H54 (cell line): ENCODE measurements at regions not wholly inside any gene's neighbourhood (a gene's known extent, or its start where the extent isn't known, plus 50 kb on each side); places are given as distances from the start of the nearest gene placed in this dataset.
"Not testable (repeated sequence)": the region's sequence is repeated elsewhere in the genome, so short reads cannot be mapped to it uniquely, and the experiment has no call there.

Source experiments
- DNase-seq: peaks from one replicate; pipeline ENCODE4 v3.0.0; 2011; ENCODE audit warnings: low spot score, mixed read lengths; ENCODE audit not compliant: insufficient read length
- FAIRE-seq: peaks from 3 replicates; lab custom pipeline; 2011; peaks lifted over from hg19 to GRCh38; lab: Jason Lieb, UNC

DNA sequence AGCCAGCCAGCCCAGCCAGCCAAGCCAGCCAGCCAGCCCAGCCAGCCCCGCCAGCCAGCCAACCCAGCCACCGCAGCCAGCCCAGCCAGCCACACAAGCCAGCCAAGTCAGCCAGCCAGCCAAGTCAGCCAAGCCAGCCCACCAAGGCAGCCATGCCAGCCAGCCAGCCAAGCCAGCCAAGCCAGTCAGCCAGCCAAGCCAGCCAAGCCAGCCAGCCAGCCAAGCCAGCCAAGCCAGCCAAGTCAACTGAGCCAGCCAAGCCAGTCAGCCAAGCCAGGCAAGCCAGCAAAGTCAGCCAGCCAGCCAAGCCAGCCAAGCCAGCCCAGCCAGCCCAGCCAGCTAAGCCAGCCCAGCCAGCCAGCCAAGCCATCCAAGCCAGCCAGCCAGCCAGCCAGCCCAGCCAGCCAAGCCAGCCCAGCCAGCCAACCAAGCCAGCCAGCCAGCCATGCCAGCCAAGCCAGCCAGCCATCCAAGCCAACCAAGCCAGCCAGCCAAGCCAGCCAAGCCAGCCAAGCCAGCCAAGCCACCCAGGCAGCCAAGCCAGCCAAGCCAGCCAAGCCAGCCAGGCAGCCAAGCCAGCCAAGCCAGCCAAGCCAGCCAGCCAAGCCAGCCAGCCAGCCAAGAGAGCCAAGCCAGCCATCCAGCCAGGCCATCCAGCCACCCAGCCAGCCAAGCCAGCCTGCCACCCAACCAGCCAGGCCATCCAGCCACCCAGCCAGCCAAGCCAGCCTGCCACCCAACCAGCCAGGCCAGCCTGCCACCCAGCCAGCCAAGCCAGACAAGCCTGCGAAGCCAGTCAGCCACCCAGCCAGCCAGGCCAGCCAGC lies 329.9 kb upstream of the PLGLB2 start:
- DNase-seq, FAIRE-seq: not testable (repeated sequence)

DNA sequence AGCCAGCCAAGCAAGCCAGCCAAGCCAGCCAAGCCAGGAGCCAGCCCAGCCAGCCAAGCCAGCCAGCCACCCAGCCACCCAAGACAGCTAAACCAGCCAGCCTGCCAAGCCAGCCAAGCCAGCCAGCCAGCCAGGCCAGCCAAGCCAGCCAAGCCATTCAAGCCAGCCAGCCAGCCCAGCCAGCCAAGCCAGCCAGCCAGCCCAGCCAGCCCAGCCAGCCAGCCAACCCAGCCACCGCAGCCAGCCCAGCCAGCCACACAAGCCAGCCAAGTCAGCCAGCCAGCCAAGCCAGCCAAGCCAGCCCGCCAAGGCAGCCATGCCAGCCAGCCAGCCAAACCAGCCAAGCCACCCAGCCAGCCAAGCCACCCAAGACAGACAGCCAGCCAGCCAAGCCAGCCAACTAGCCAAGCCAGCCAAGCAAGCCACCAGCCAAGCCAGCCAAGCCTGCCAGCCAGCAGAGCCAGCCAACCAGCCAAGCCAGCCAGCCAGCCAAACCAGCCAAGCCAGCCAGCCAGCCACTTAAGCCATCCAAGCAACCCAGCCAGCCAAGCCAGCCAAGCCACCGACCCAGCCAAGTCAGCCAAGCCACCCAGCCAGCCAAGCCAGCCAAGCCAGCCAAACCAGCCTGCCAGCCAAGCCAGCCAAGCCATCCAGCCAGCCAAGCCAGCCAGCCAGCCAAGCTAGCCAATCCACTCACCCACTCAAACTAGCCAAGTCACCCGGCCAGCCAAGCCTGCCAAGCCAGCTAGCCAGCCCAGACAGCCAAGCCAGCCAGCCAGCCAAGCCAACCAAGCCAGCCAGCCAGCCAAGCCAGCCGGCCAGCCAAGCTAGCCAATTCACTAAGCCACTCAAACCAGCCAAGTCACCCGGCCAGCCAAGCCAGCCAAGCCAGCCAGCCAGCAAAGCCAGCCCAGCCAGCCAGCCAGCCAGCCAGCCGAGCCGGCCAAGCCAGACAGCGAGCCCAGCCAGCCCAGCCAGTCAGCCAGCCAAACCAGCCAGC lies 328.8 kb upstream of the PLGLB2 start:
- DNase-seq, FAIRE-seq: not testable (repeated sequence)

DNA sequence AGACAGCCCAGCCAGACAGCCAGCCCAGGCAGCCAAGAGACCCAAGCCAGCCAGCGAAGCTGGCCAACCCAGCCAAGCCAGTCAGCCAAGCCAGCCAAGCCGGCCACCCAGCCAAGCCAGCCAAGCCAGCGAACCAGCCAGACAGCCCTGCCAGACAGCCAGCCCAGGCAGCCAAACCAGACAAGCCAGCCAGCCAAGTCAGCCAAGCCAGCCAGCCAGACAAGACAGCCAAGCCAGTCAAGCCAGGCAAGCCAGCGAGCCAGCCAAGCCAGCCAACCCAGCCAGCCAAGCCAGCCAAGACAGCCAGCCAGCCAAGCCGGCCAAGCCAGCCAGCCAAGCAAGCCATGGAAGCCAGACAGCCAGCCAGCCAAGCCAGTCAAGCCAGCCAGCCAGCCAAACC lies 327.9 kb upstream of the PLGLB2 start:
- FAIRE-seq = not testable (repeated sequence)

DNA sequence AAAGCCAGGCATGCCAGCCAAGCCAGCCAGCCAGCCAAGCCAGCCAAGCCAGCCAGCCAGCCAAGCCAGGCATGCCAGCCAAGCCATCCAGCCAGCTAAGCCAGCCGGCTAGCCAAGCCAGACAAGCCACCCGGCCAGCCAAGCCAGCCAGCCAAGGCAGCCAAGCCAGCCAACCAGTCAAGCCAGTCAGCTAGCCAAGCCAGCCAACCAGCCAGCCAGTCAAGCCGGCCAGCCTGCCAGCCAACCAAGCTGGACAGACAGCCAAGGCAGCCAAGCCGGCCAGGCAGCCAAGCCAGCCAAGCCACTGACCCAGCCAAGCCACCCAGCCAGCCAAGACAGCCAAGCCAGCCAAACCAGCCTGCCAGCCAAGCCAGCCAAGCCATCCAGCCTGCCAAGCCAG lies 326.9 kb upstream of the PLGLB2 start:
- DNase-seq, FAIRE-seq: not testable (repeated sequence)

More for the DNA sequence above, 327.9 kb upstream of the PLGLB2 start:
- not testable (repeated sequence) for DNase-seq

DNA sequence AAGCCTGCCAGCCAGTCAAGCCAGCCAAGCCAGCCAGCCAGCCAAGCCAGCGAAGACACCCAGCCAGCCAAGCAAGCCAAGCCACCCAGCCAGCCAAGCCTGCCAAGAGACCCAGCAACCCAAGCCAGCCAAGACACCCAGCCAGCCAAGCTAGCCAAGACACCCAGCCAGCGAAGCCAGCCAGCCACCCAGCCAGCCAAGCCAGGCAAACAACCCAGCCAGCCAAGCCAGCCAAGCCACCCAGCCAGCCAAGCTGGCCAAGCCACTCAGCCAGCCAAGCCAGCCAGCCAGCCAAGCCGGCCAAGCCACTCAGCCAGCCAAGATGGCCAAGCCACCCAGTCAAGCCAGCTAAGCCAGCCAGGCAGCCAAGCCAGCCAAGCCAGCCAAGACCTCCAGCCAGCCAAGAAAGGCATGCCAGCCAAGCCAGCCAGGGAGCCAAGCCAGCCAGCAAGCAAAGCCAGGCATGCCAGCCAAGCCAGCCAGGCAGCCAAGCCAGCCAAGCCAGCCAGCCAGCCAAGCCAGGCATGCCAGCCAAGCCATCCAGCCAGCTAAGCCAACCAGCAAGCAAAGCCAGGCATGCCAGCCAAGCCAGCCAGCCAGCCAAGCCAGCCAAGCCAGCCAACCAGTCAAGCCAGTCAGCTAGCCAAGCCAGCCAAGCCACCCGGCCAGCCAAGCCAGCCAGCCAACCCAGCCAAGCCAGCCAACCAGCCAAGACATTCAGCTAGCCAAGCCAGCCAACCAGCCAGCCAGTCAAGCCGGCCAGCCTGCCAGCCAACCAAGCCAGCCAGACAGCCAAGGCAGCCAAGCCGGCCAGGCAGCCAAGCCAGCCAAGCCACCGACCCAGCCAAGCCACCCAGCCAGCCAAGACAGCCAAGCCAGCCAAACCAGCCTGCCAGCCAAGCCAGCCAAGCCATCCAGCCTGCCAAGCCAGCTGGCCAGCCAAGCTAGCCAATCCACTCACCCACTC lies 323.8 kb upstream of the PLGLB2 start:
- DNase-seq = not testable (repeated sequence)

DNA sequence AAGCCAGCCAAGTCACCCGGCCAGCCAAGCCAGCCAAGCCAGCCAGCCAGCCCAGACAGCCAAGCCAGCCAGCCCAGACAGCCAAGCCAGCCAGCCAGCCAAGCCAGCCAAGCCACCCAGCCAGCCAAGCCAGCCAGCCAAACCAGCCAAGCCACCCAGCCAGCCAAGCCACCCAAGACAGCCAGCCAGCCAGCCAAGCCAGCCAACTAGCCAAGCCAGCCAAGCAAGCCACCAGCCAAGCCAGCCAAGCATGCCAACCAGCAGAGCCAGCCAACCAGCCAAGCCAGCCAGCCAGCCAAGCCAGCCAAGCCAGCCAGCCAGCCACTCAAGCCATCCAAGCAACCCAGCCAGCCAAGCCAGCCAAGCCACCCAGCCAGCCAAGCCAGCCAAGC lies 323.1 kb upstream of the PLGLB2 start:
- not testable (repeated sequence) for FAIRE-seq, DNase-seq

More for the DNA sequence above, 323.8 kb upstream of the PLGLB2 start:
- not testable (repeated sequence) for FAIRE-seq

- FAIRE-seq, DNase-seq: not testable (repeated sequence)
Observed at GRCh38 chr2:87425191-87425590, 322.7 kb upstream of the PLGLB2 start.

- not testable (repeated sequence) for DNase-seq, FAIRE-seq
Observed at GRCh38 chr2:87425717-87426116, 322.2 kb upstream of the PLGLB2 start.

GRCh38 chr2:87428452-87429130 lies 319.3 kb upstream of the PLGLB2 start:
- not testable (repeated sequence) for DNase-seq, FAIRE-seq

GRCh38 chr2:87429206-87429930 lies 318.5 kb upstream of the PLGLB2 start:
- not testable (repeated sequence) for FAIRE-seq, DNase-seq

- not testable (repeated sequence) for DNase-seq
Observed at GRCh38 chr2:87429931-87430275, 318.0 kb upstream of the PLGLB2 start.

DNA sequence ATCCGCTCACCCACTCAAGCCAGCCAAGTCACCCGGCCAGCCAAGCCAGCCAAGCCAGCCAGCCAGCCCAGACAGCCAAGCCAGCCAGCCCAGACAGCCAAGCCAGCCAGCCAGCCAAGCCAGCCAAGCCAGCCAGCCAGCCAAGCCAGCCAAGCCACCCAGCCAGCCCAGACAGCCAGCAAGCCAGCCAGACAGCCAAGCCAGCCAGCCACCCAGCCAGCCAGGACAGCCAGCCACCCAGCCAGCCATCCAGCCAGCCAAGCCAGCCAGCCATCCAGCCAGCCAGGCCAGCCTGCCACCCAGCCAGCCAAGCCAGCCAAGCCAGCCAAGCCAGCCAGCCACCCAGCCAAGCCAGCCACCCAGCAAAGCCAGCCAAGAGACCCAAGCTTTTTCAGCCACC lies 316.8 kb upstream of the PLGLB2 start:
- DNase-seq, FAIRE-seq: not testable (repeated sequence)

More at GRCh38 chr2:87429931-87430275, 318.0 kb upstream of the PLGLB2 start:
- not testable (repeated sequence) for FAIRE-seq

DNA sequence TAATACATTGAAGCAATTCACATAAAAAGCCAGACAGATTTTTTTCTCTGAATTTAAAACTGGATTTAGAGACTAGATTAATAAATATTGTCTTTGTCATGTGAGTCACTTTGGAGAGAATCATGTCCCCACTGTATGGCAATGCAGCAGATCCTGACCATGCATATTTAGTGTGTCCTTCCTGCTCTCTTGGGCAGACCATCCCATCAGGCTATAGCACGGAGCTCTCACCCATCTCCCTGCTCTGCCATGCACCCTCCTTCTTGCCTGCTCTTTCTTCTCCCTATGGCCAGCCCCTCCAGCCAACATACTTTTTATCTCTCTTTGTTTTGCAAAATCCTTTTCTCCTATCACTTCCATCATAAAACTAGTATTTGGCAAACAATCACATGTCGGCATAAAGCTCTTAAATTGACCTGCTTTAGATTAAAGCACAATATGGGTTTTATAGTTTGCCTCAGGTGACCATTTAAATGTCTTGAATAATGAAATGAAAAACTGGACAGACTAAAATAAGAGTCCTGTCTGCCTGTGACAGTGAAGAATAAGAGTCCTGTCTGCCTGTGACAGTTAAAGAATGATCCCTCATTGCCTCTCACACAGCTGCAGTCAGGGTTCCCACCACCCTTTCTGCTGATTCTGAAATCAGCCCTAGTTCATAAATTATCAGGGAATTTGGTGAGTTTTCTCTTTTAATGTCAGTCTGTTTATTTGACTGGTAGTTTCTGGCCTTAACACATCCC lies 315.0 kb upstream of the PLGLB2 start:
- FAIRE-seq, DNase-seq: not testable (repeated sequence)

DNA sequence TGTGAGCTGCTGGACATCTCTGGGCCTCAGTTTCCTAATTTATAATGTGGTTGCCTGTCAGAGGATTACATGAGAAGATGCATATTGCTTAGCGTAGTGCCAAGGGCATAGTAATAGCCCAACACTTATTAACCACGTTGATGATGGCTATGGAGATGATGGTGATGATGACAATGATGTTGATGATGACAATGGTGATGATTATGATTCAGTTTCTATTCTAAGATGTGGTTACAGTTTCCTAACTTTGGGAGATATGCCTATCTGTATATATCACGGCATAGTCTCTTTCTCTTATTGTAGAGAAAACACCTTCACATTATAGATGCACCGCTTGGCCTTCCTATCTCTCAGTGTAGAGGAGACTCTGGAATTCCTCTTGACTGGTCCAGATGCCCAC lies 311.9 kb upstream of the PLGLB2 start:
- not testable (repeated sequence) for DNase-seq, FAIRE-seq

- not testable (repeated sequence) for FAIRE-seq
Observed at GRCh38 chr2:87437701-87438260, 310.1 kb upstream of the PLGLB2 start.

GRCh38 chr2:87438780-87439454 lies 309.0 kb upstream of the PLGLB2 start:
- not testable (repeated sequence) for DNase-seq, FAIRE-seq

More at GRCh38 chr2:87437701-87438260, 310.1 kb upstream of the PLGLB2 start:
- DNase-seq = not testable (repeated sequence)
